ENCODE measurements at regions not wholly inside any gene's neighbourhood (a gene's known extent, or its start where the extent isn't known, plus 50 kb on each side); places are given as distances from the start of the nearest gene placed in this dataset.
"Not testable (repeated sequence)": the region's sequence is repeated elsewhere in the genome, so short reads cannot be mapped to it uniquely, and the experiment has no call there.

DNA sequence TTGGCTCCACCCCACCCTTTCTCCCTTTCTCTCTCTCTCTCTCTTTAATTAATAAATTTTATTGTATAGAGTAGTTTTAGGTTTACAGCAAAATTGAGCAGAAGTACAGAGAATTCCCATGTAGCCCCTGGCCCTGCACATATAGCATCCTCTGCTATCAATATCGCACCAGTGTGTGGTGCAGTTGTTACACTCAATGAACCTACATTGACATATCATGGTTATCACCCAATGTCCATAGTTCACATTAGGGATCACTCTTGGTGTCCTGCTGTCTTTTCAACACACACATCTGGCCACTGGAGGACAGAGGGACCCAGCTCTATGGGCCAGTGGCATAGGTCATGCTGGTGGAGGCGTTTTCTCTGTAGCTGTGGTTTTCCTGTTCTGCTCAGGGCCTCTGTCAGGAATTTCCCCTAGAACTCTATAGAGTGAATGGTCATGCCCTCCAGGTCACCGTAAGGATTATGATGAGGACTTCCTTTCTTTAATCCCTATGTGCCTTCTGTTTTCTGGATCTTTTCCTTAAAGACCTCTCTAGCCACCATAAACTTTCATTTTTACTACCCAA lies 98.2 kb upstream of the NAV2 start:
- no peak overlapping the region for H3K4me3 ChIP-seq (ENCODE audit: low read depth, low read length)
- TF ChIP-seq, protein P1, sequence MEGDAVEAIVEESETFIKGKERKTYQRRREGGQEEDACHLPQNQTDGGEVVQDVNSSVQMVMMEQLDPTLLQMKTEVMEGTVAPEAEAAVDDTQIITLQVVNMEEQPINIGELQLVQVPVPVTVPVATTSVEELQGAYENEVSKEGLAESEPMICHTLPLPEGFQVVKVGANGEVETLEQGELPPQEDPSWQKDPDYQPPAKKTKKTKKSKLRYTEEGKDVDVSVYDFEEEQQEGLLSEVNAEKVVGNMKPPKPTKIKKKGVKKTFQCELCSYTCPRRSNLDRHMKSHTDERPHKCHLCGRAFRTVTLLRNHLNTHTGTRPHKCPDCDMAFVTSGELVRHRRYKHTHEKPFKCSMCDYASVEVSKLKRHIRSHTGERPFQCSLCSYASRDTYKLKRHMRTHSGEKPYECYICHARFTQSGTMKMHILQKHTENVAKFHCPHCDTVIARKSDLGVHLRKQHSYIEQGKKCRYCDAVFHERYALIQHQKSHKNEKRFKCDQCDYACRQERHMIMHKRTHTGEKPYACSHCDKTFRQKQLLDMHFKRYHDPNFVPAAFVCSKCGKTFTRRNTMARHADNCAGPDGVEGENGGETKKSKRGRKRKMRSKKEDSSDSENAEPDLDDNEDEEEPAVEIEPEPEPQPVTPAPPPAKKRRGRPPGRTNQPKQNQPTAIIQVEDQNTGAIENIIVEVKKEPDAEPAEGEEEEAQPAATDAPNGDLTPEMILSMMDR (IDR thresholded peaks at IDR 0.05; ENCODE audit: low read depth, low read length, missing control alignments) = no peak
- no peak for DNase-seq (ENCODE audit: low read depth)

GRCh38 chr11:19612025-19612424 lies 100.6 kb upstream of the NAV2 start:
- not testable (repeated sequence) for H3K4me3 ChIP-seq (ENCODE audit: low read depth, low read length); DNase-seq (ENCODE audit: low read depth)

GRCh38 chr11:19607656-19608360 lies 104.8 kb upstream of the NAV2 start:
- H3K4me3 ChIP-seq (ENCODE audit: low read depth, low read length) = no peak overlapping the region
- no peak for DNase-seq (ENCODE audit: low read depth)
- TF ChIP-seq, protein P1 (IDR thresholded peaks at IDR 0.05; ENCODE audit: low read depth, low read length, missing control alignments) = no peak

- TF ChIP-seq, protein P1 (IDR thresholded peaks at IDR 0.05; ENCODE audit: low read depth, low read length, missing control alignments) = no peak
- DNase-seq (ENCODE audit: low read depth) = no peak
- H3K4me3 ChIP-seq (ENCODE audit: low read depth, low read length) = no peak overlapping the region
Measured at GRCh38 chr11:19606856-19607655, 105.6 kb upstream of the NAV2 start.

DNA sequence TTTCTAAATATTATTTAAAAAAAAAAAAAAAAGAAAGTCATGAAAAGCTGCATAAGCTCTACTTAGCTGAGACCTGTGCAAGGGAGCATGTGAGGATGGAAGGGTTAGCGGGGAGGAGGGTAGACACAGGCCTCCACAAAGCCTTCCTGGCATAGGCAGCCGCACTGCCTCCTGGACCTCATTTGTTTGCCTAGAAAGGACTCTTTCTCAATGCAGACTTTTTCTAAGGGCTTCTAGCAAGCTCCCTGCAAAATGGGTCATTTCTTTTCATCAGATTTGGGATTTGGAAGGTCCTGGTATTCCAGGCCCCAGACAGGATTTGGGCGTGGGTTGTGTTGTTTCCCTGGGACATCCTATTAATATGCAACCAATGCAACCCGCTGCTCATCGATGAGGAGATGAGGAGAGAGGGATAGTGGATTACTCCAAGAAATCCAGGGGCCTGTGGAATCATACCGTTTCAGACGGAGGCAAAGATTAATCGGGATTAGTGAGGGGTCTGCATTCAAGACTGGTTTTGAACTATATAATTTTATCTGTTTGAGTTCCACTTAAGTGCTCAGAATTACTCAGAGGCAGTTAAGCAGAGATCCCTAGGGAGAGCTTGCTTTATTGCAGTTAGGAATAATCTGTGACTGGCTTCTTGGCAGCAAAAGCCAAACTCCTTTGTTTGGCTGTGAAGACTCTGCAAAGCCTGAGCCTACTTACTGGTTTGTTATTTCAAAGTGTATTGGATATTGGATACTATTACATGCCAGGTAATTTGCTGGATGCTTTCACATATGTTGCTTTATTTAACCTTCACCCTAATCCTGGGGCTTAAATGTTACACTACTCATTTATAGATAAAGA lies 106.9 kb upstream of the NAV2 start:
- DNase-seq (ENCODE audit: low read depth) = no peak
- TF ChIP-seq, protein P1 (IDR thresholded peaks at IDR 0.05; ENCODE audit: low read depth, low read length, missing control alignments) = no peak
- no peak overlapping the region for H3K4me3 ChIP-seq (ENCODE audit: low read depth, low read length)

DNA sequence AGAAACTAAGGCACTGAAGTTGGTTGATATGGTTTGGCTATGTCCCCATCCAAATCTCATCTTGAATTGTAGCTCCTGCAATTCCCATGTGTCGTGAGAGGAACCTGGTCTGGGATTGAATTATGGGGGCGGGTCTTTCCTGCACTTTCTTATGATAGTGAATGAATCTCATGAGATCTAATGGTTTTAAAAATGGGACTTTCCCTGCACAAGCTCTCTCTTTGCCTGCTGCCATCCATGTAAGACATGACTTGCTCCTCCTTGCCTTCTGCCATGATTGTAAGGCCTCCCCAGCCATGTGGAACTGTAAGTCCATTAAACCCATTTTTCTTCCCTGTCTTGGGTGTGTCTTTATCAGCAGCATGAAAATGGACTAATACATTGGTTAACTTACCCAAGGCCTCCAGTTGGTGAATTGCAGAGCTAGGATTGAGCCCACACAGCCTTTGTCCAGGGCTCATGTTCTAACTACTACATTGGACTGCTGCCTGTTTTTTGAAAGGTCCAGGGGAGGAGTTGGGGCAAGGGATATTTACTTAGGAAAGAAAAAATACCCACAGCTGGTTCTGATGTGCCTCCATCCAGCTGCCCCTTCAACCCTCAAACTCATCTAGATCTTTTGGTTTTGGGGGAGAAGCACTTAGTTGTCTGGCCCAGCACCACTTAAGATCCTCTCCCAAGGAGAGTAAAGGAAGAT lies 107.8 kb upstream of the NAV2 start:
- TF ChIP-seq, protein P1 (IDR thresholded peaks at IDR 0.05; ENCODE audit: low read depth, low read length, missing control alignments) = no peak
- DNase-seq (ENCODE audit: low read depth) = no peak
- H3K4me3 ChIP-seq (ENCODE audit: low read depth, low read length) = no peak overlapping the region

All from GM12864 (cell line).